GOT3 (cell line): ENCODE measurements at regions not wholly inside any gene's neighbourhood (a gene's known extent, or its start where the extent isn't known, plus 50 kb on each side); places are given as distances from the start of the nearest gene placed in this dataset.

ENCODE experiments used
- DNase-seq: peaks from one replicate; lab custom pipeline; 2025; ENCODE audit warnings: mixed read lengths; lab: John Stamatoyannopoulos, UW

GRCh38 chr12:132407451-132407961, 78.1 kb upstream of the GALNT9 start:
- no peak for DNase-seq

- no peak for DNase-seq
These were observed 77.4 kb upstream of the GALNT9 start for GRCh38 chr12:132406493-132407450.

- DNase-seq: no peak
These were observed 76.4 kb upstream of the GALNT9 start for GRCh38 chr12:132405742-132406251.

GRCh38 chr12:132404951-132405741, 75.8 kb upstream of the GALNT9 start:
- no peak for DNase-seq

DNA sequence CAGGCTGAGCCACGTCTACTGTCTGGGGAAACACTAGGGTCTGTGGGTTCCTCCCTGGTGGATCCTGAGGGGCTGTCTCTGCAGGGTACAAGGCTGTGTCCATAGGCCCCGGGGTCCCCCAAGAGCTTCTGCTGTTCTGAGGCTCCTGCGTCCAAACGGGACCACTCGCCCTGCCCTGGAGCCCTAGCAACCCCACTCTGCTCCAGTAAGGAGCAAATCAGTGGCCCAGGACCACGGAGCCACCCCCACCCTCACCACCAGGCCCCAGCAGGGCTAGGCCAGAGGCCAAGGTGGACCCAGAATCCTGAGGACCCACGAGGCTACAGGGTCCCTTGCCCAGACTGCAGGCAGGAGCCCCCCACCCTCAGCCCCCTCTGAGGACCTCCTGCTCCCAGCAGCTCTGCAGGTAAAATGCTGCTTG, 75.1 kb upstream of the GALNT9 start:
- DNase-seq: no peak

DNA sequence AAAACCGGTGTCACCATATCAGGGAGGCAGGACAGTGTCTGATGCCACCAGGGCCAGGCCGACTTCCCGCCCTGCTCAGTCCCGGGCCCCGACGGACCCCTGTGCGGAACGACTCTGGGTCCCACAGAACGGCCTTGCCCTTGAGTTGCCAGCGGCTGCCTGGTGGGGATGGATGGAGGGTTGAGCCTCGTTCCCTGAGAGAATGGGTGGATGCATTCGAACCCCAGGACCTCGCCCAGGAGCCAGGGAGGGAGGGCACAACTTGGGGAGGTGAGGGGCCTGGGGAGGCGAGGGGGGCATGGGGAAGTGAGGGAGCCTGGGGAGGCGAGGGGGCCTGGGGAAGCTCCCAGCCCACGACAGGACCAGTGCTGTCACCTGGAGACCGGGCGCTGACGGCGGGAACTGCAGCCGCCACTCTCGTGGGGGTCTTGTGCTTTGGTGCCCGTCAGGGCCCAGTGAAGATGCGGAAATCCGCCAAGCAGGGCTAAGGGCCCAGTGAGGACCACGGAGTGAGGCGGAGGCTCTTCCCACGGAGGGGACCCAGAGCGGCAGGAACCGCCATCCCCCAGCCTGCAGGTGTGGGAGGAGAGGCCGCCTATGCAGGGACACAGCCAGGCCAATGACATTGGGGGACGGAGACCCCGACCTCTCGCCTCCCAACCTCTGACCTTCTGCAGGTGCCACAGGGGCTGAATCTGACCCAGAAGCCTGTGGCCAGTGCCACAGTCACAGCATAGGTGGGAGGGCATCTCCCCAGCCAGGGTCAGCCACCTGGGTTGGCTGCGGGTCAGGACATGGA, 74.4 kb upstream of the GALNT9 start:
- DNase-seq: no peak

DNA sequence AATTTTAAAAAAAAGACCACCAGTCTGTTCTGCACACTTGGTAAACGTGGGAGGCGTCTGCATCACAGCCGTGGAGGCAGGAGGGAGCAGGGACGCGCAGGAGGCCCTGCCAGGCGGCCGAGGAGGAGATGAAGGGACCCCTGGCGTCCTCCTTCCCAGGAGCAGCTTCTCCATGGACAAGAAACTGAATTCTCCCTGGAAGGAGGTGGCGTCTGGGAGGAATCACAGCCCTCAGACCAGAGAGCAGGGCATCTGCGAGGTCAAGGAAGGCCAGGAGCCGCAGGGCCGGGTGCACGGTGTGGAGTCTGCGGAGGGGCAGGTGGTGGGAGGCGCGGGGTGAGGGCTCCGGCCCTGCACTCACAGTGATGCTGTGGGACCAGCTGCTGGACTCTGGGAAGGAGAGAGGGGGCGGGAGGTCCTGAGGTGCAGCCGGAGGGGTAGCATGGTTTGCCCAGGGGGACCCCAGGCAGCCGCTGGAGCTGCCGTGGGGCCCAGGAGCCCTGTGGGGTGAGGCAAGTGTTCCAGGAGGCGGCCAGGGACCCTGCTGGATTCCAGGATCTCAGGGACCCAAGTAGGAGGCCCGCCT, 73.5 kb upstream of the GALNT9 start:
- no peak for DNase-seq

- no peak for DNase-seq
These were observed 72.6 kb upstream of the GALNT9 start for GRCh38 chr12:132401982-132402381.

- DNase-seq: no peak
These were observed 70.7 kb upstream of the GALNT9 start for GRCh38 chr12:132400011-132400641.

GRCh38 chr12:132399092-132400010, 70.0 kb upstream of the GALNT9 start:
- no peak for DNase-seq

DNA sequence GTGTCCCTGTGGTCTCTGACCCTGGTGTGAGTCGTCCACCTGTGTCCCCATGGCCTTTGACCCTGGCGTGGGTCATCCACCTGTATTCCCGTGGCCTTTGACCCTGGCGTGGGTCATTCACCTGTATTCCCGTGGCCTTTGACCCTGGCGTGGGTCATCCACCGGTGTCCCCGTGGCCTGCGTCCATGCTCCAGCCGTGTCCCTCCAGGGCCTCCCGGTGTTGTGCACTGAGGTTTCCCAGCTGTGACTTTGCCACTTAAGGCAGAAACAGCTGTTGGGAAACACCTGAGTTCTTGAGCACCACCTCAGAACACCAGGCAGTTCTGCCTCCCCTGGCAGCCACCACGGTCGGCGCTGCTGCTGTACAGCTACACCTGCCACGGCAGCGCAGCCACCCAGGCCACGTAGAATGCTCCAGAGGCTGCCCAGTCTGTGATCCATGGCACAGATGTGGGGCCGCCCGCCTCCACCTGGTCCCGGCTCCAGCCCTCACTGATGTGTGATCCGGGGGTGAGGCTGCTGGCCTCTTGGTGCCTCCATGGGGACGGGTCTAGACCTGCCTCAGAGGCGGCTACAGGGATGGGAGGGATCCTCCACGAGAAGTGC, 69.1 kb upstream of the GALNT9 start:
- no peak for DNase-seq

DNA sequence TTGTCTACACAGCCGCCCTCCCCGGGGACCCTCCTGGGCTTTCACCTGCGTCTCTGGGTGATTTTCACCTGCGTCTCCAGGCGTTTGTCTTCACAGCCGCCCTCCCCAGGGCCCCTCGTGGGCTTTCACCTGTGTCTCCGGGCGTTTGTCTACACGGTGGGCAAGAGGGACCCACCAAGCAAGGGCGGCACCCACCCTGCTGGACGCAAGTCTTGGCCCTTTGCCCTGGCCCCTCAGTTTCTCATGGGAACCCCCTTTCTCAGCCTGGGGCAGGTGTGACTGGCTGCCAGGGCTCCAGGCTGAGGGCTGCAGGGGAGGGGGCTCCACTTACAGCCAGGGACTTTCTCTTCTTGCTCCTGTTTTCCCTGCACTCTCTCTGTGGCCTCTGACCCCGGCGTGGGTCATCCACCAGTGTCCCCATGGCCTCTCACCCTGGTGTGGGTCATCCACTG, 68.6 kb upstream of the GALNT9 start:
- no peak for DNase-seq

DNA sequence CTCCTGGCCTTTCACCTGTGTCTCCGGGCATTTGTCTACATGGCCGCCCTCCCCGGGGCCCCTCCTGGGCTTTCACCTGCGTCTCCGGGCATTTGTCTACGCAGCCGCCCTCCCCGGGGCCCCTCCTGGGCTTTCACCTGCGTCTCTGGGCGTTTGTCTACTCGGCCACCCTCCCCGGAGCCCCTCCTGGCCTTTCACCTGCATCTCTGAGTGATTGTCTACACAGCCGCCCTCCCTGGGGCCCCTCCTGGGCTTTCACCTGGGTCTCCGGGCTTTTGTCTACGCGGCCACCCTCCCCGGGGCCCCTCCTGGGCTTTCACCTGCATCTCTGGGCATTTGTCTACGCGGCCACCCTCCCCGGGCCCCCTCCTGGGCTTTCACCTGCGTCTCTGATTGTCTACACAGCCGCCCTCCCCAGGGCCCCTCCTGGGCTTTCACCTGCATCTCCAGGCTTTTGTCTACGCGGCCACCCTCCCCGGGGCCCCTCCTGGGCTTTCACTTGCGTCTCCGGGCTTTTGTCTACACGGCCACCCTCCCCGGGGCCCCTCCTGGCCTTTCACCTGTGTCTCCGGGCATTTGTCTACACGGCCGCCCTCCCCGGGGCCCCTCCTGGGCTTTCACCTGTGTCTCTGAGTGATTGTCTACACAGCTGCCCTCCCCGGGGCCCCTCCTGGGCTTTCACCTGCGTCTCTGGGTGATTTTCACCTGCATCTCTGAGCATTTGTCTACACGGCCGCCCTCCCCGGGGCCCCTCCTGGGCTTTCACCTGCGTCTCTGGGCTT, 68.0 kb upstream of the GALNT9 start:
- DNase-seq: no peak

DNA sequence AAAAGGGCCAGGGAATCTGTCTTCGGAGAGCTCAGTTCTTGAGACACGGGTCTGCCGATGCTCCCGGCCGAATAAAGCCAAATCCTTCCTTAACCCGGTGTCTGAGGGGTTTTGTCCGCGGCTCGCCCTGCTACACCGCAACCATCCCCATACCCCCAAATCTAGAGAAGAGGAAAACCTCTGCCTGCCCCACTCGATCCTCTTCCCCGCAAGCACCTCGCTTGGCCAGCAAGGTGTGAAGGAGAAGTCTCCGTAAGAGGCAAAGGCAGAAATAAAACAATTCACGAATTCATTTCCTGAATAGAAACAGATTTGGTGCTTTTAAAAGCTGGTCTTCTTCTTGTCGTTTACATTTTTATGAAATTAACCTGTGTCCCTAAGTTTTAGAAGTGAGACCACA, 67.3 kb upstream of the GALNT9 start:
- no peak for DNase-seq

- DNase-seq: no peak
These were observed 66.5 kb upstream of the GALNT9 start for GRCh38 chr12:132395908-132396305.

- DNase-seq: no peak
These were observed 66.0 kb upstream of the GALNT9 start for GRCh38 chr12:132395192-132395907.
